ENCODE measurements at regions not wholly inside any gene's neighbourhood (a gene's known extent, or its start where the extent isn't known, plus 50 kb on each side); places are given as distances from the start of the nearest gene placed in this dataset.

GRCh38 chr9:108673386-108673785 lies 182.4 kb downstream of the ACTL7B start:
- H3K4me1 Mint-ChIP-seq = peaks cover 16 to 19% of the 10 kb centered on the region in 2 experiments
- Histone ChIP-seq H4K8ac (replicated peaks; ENCODE audit: insufficient read length, low read depth, low read length) (no peak overlapping the region), H4K5ac (ENCODE audit: insufficient read length, low read depth, low read length) (no peak overlapping the region), H3K4me2 (ENCODE audit: insufficient read depth, insufficient read length, low read length) (no peak overlapping the region), H2BK12ac (ENCODE audit: insufficient read length, low read depth, low read length) (no peak overlapping the region), H3K9me3 (ENCODE audit: control insufficient read depth, low read depth, low read length) (no peaks in the 10 kb centered on the region), H3K4ac (ENCODE audit: low read depth, low read length) (no peak overlapping the region), H2AK5ac (ENCODE audit: insufficient read length, low read length) (no peak overlapping the region), H3K23me2 (ENCODE audit: insufficient read length, low read depth, low read length, poor library complexity, severe bottlenecking) (no peaks in the 10 kb centered on the region), H3K18ac (ENCODE audit: insufficient read length, low read depth, low read length) (no peak overlapping the region), H3K9ac (ENCODE audit: extremely low read depth, insufficient read length, low read length) (no peak overlapping the region), H3K27me3 (ENCODE audit: insufficient read depth, low read length) (no peaks in the 10 kb centered on the region), H3K79me1 (ENCODE audit: insufficient read depth, low read depth, low read length, poor library complexity, severe bottlenecking) (no peaks in the 10 kb centered on the region), H2BK20ac (ENCODE audit: low read depth, low read length, poor library complexity, severe bottlenecking) (no peak overlapping the region), H3K4me1 (ENCODE audit: insufficient read depth, low read length) (peaks cover 5% of the 10 kb centered on the region), H4K91ac (ENCODE audit: insufficient read length, low read depth, low read length) (no peak overlapping the region), H4K20me1 (ENCODE audit: control insufficient read depth, insufficient read depth, insufficient read length) (no peaks in the 10 kb centered on the region), H2BK120ac (ENCODE audit: low read depth, low read length, poor library complexity, severe bottlenecking) (no peak overlapping the region), H3K23ac (ENCODE audit: insufficient read length, low read depth, low read length) (no peak overlapping the region), H3K27ac (ENCODE audit: insufficient read length, low read depth, low read length) (no peak overlapping the region), H3K14ac (ENCODE audit: insufficient read depth, low read length) (no peak overlapping the region), H2BK5ac (ENCODE audit: insufficient read length, low read length) (no peak overlapping the region), H2AFZ (ENCODE audit: low read length) (no peak overlapping the region), H2BK15ac (ENCODE audit: low read depth, low read length) (no peak overlapping the region), H3K56ac (ENCODE audit: insufficient read length, low read depth, low read length) (no peak overlapping the region), H3T11ph (ENCODE audit: low read length) (no peak overlapping the region), H3K79me2 (ENCODE audit: insufficient read depth, low read length) (no peaks in the 10 kb centered on the region)
- DNase-seq = no peak
- no peaks in the 10 kb centered on the region; a peak in 1 of 7 replicates for H3K36me3 Mint-ChIP-seq (ENCODE audit: insufficient read depth in 1 of 3, low read depth in 3 of 3)
- no peak overlapping the region for H3K4me3 Mint-ChIP-seq
- H3K9me3 Mint-ChIP-seq = no peaks in the 10 kb centered on the region
- TF ChIP-seq CTCF (conservative IDR thresholded peaks at IDR 0.05) = no peak
- no peak overlapping the region for H3K27ac Mint-ChIP-seq
- no CpG with 5 or more reads among the region's 7 CpGs for WGBS (ENCODE audit: extremely low coverage, insufficient read length, low lambda C conversion rate)
- H3K27me3 Mint-ChIP-seq (ENCODE audit: low read depth) = peaks cover 2% of the 10 kb centered on the region; the same call in 1 of the 2 replicates
